Hepatocyte (in vitro differentiated cells): ENCODE measurements at regions not wholly inside any gene's neighbourhood (a gene's known extent, or its start where the extent isn't known, plus 50 kb on each side); places are given as distances from the start of the nearest gene placed in this dataset.

Source experiments
- EZH2phosphoT487 ChIP-seq: fragments of 200-600 bp; sonication (generic); IDR thresholded peaks from one replicate; pipeline ENCODE4 v1.6.1; 2018; ENCODE audit warnings: antibody characterized with exemption, mild to moderate bottlenecking, low read depth, moderate library complexity; ENCODE audit not compliant: unreplicated experiment, severe bottlenecking
- TF ChIP-seq, protein P1 (sequence below): fragments of 200-600 bp; sonication (generic); IDR thresholded peaks from 2 replicates; pipeline ENCODE4 v1.5.1; 2016; ENCODE audit warnings: antibody characterized with exemption, mild to moderate bottlenecking; ENCODE audit not compliant: poor library complexity

DNA sequence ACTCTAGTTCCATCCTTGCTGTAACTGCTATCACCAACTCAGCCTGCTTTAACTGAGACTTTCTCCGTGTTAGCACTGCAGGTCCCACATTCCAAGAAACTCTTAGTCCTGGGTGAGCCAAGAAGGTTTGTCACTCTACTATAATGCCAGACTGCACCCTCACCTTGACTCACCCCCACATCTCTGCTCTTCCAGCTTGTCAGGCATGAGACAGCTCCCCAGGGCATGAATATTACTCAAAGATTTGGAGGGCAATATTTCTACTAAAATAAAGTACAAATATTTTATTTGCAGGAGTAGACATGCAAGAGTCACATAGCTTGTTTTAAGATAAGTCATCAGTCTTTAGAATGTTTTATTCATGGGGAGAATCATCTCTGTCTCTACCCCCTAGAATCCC is 110.2 kb downstream of the MATN1 start:
- TF ChIP-seq, protein P1, sequence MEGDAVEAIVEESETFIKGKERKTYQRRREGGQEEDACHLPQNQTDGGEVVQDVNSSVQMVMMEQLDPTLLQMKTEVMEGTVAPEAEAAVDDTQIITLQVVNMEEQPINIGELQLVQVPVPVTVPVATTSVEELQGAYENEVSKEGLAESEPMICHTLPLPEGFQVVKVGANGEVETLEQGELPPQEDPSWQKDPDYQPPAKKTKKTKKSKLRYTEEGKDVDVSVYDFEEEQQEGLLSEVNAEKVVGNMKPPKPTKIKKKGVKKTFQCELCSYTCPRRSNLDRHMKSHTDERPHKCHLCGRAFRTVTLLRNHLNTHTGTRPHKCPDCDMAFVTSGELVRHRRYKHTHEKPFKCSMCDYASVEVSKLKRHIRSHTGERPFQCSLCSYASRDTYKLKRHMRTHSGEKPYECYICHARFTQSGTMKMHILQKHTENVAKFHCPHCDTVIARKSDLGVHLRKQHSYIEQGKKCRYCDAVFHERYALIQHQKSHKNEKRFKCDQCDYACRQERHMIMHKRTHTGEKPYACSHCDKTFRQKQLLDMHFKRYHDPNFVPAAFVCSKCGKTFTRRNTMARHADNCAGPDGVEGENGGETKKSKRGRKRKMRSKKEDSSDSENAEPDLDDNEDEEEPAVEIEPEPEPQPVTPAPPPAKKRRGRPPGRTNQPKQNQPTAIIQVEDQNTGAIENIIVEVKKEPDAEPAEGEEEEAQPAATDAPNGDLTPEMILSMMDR = no peak
- TF ChIP-seq EZH2phosphoT487 = no peak
